HG03097 (cell line): ENCODE measurements at regions not wholly inside any gene's neighbourhood (a gene's known extent, or its start where the extent isn't known, plus 50 kb on each side); places are given as distances from the start of the nearest gene placed in this dataset.
"Not testable (repeated sequence)": the region's sequence is repeated elsewhere in the genome, so short reads cannot be mapped to it uniquely, and the experiment has no call there.

Experiments used
- ATAC-seq: cut with Tn5 transposase; IDR thresholded peaks from one replicate; pipeline ENCODE4 v1.9.1; 2021; ENCODE audit not compliant: unreplicated experiment, low FRiP score

- ATAC-seq = no peak
Observed at GRCh38 chr7:97373736-97374135, 256.2 kb downstream of the SDHAF3 start.

- ATAC-seq = no peak
Observed at GRCh38 chr7:97377713-97378112, 260.2 kb downstream of the SDHAF3 start.

- no peak for ATAC-seq
Observed at GRCh38 chr7:97381815-97382554, 264.5 kb downstream of the SDHAF3 start.

GRCh38 chr7:97390052-97390451, 272.6 kb downstream of the SDHAF3 start:
- ATAC-seq = no peak

GRCh38 chr7:97390915-97391593, 273.6 kb downstream of the SDHAF3 start:
- no peak for ATAC-seq

GRCh38 chr7:97401398-97401797, 283.9 kb downstream of the SDHAF3 start:
- ATAC-seq = no peak

GRCh38 chr7:97405835-97406234, 288.3 kb downstream of the SDHAF3 start:
- ATAC-seq = no peak

- no peak for ATAC-seq
Observed at GRCh38 chr7:97407106-97407505, 289.6 kb downstream of the SDHAF3 start.

- no peak for ATAC-seq
Observed at GRCh38 chr7:97409346-97409745, 291.8 kb downstream of the SDHAF3 start.

GRCh38 chr7:97418312-97418711, 300.8 kb downstream of the SDHAF3 start:
- no peak for ATAC-seq

GRCh38 chr7:97419898-97420297, 302.4 kb downstream of the SDHAF3 start:
- no peak for ATAC-seq

- ATAC-seq = no peak
Observed at GRCh38 chr7:97421307-97421930, 303.9 kb downstream of the SDHAF3 start.

GRCh38 chr7:97422046-97422445, 304.5 kb downstream of the SDHAF3 start:
- ATAC-seq = no peak

- ATAC-seq = no peak
Observed at GRCh38 chr7:97430006-97430405, 301.9 kb upstream of the TAC1 start.

- no peak for ATAC-seq
Observed at GRCh38 chr7:97439637-97440214, 292.2 kb upstream of the TAC1 start.

- ATAC-seq = no peak
Observed at GRCh38 chr7:97446361-97446760, 285.5 kb upstream of the TAC1 start.

- not testable (repeated sequence) for ATAC-seq
Observed at GRCh38 chr7:97449448-97449847, 282.4 kb upstream of the TAC1 start.

GRCh38 chr7:97450516-97450915, 281.4 kb upstream of the TAC1 start:
- no peak for ATAC-seq

- no peak for ATAC-seq
Observed at GRCh38 chr7:97454636-97455035, 277.2 kb upstream of the TAC1 start.

GRCh38 chr7:97457054-97457453, 274.8 kb upstream of the TAC1 start:
- no peak for ATAC-seq

GRCh38 chr7:97460433-97460832, 271.5 kb upstream of the TAC1 start:
- ATAC-seq = no peak
